ENCODE measurements at regions not wholly inside any gene's neighbourhood (a gene's known extent, or its start where the extent isn't known, plus 50 kb on each side); places are given as distances from the start of the nearest gene placed in this dataset.

- H2AFZ ChIP-seq (ENCODE audit: low read length) = no peak overlapping the region
- H3K27me3 ChIP-seq (replicated peaks; ENCODE audit: insufficient read depth, low read length) = no peaks in the 10 kb centered on the region
- H3K27ac ChIP-seq (ENCODE audit: low read length) = no peak overlapping the region
- no peaks in the 10 kb centered on the region for H3K4me1 ChIP-seq (ENCODE audit: low read length)
- no peak overlapping the region for H3K4me3 ChIP-seq (ENCODE audit: low read length)
- no peaks in the 10 kb centered on the region for H4K20me1 ChIP-seq (ENCODE audit: insufficient read depth, low read length)
- no peaks in the 10 kb centered on the region for H3K79me2 ChIP-seq (ENCODE audit: low read length)
- no peak overlapping the region for H3K9ac ChIP-seq (ENCODE audit: low read length)
- no peaks in the 10 kb centered on the region for H3K9me2 ChIP-seq (replicated peaks; ENCODE audit: insufficient read depth, low read length)
- TF ChIP-seq CTCF (IDR thresholded peaks at IDR 0.05; ENCODE audit: low read length) (no peak), EZH2phosphoT487 (IDR thresholded peaks at IDR 0.05; ENCODE audit: low read length) (no peak), EZH2 (optimal IDR thresholded peaks at IDR 0.05; ENCODE audit: low read depth, low read length) (no peak)
- no peaks in the 10 kb centered on the region for H3K9me3 ChIP-seq (replicated peaks; ENCODE audit: insufficient read depth, low read length)
- no peak overlapping the region for H3K4me2 ChIP-seq (ENCODE audit: low read depth, low read length)
- no peak for DNase-seq
- no peaks in the 10 kb centered on the region for H3K36me3 ChIP-seq (replicated peaks; ENCODE audit: insufficient read depth, low read length)
- H3F3A ChIP-seq (ENCODE audit: insufficient read depth, low read length) = no peaks in the 10 kb centered on the region
Measured at GRCh38 chr22:47600281-47600680, 837.8 kb downstream of the TBC1D22A start.

DNA sequence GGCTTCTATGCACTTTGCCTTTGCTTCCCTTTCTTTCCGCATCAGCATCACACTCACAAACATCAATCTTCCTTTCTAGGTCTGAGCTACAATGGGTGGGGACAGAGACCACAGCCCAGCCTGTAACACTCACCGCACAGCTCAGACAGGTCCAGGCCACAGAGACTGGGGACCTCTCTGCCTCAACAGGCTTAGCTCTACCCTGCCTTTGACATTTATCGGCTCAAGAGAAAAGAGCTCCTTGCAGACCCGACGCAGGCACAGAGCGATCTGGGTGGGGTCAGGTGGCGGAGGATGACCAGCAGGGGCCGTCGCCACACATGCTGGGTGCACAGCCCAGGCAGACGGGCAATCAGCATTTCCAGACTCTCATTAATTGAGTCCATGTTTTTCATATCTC lies 837.3 kb downstream of the TBC1D22A start:
- Histone ChIP-seq H3F3A (ENCODE audit: insufficient read depth, low read length) (no peaks in the 10 kb centered on the region), H3K9me2 (replicated peaks; ENCODE audit: insufficient read depth, low read length) (no peaks in the 10 kb centered on the region), H4K20me1 (ENCODE audit: insufficient read depth, low read length) (no peaks in the 10 kb centered on the region), H3K79me2 (ENCODE audit: low read length) (no peaks in the 10 kb centered on the region), H3K9ac (ENCODE audit: low read length) (no peak overlapping the region), H3K4me3 (ENCODE audit: low read length) (no peak overlapping the region), H3K9me3 (replicated peaks; ENCODE audit: insufficient read depth, low read length) (no peaks in the 10 kb centered on the region), H2AFZ (ENCODE audit: low read length) (no peak overlapping the region), H3K4me2 (ENCODE audit: low read depth, low read length) (no peak overlapping the region), H3K4me1 (ENCODE audit: low read length) (no peaks in the 10 kb centered on the region), H3K36me3 (replicated peaks; ENCODE audit: insufficient read depth, low read length) (no peaks in the 10 kb centered on the region), H3K27me3 (replicated peaks; ENCODE audit: insufficient read depth, low read length) (no peaks in the 10 kb centered on the region), H3K27ac (ENCODE audit: low read length) (no peak overlapping the region)
- TF ChIP-seq EZH2phosphoT487 (IDR thresholded peaks at IDR 0.05; ENCODE audit: low read length) = no peak
- TF ChIP-seq CTCF (IDR thresholded peaks at IDR 0.05; ENCODE audit: low read length) = no peak
- TF ChIP-seq EZH2 (optimal IDR thresholded peaks at IDR 0.05; ENCODE audit: low read depth, low read length) = no peak
- DNase-seq = no peak

GRCh38 chr22:47598864-47599263 lies 836.4 kb downstream of the TBC1D22A start:
- Histone ChIP-seq H3K27me3 (replicated peaks; ENCODE audit: insufficient read depth, low read length) (no peaks in the 10 kb centered on the region), H3K79me2 (ENCODE audit: low read length) (no peaks in the 10 kb centered on the region), H2AFZ (ENCODE audit: low read length) (no peak overlapping the region), H3K27ac (ENCODE audit: low read length) (no peak overlapping the region), H3K4me2 (ENCODE audit: low read depth, low read length) (no peak overlapping the region), H3K4me3 (ENCODE audit: low read length) (no peak overlapping the region), H3F3A (ENCODE audit: insufficient read depth, low read length) (no peaks in the 10 kb centered on the region), H3K4me1 (ENCODE audit: low read length) (no peaks in the 10 kb centered on the region), H3K9ac (ENCODE audit: low read length) (no peak overlapping the region), H3K36me3 (replicated peaks; ENCODE audit: insufficient read depth, low read length) (no peaks in the 10 kb centered on the region), H3K9me3 (replicated peaks; ENCODE audit: insufficient read depth, low read length) (no peaks in the 10 kb centered on the region), H3K9me2 (replicated peaks; ENCODE audit: insufficient read depth, low read length) (no peaks in the 10 kb centered on the region), H4K20me1 (ENCODE audit: insufficient read depth, low read length) (no peaks in the 10 kb centered on the region)
- no peak for DNase-seq
- TF ChIP-seq CTCF (IDR thresholded peaks at IDR 0.05; ENCODE audit: low read length) = no peak
- TF ChIP-seq EZH2 (optimal IDR thresholded peaks at IDR 0.05; ENCODE audit: low read depth, low read length) = no peak
- TF ChIP-seq EZH2phosphoT487 (IDR thresholded peaks at IDR 0.05; ENCODE audit: low read length) = no peak

Data from MM.1S (cell line).